GM23338 (cell line): ENCODE measurements at regions not wholly inside any gene's neighbourhood (a gene's known extent, or its start where the extent isn't known, plus 50 kb on each side); places are given as distances from the start of the nearest gene placed in this dataset.

ENCODE experiments used
- ATAC-seq: fragments of 200-7000 bp; cut with Tn5 transposase; 3 replicates; pipeline ENCODE4 v1.9.1; 2020
- DNase-seq: peaks from one replicate; pipeline ENCODE4 v3.0.0-alpha.2; 2015; ENCODE audit warnings: low spot score
- H2AFZ ChIP-seq: fragments of 200-600 bp; sonication (generic); 2 replicates; pipeline ENCODE4 v1.8.0; 2016; ENCODE audit warnings: antibody characterized with exemption, mild to moderate bottlenecking, moderate library complexity
- H3F3A ChIP-seq: fragments of 200-600 bp; sonication (generic); replicated peaks from 2 replicates; pipeline ENCODE4 v1.8.0; 2017; ENCODE audit warnings: antibody characterized with exemption, mixed run types, low read depth
- H3K27ac ChIP-seq: fragments of 200-600 bp; sonication (generic); 2 replicates; pipeline ENCODE4 v1.6.1; 2016; ENCODE audit warnings: low read depth
- H3K27me3 ChIP-seq: fragments of 200-600 bp; sonication (generic); 2 replicates; pipeline ENCODE4 v1.8.0; 2016; ENCODE audit warnings: mild to moderate bottlenecking, mixed run types, moderate library complexity; ENCODE audit not compliant: insufficient read depth
- H3K36me3 ChIP-seq: fragments of 200-600 bp; sonication (generic); 2 replicates; pipeline ENCODE4 v1.8.0; 2016; ENCODE audit warnings: mild to moderate bottlenecking; ENCODE audit not compliant: insufficient read depth
- H3K4me1 ChIP-seq: fragments of 200-600 bp; sonication (generic); 2 replicates; pipeline ENCODE4 v1.8.0; 2016; ENCODE audit warnings: mild to moderate bottlenecking, moderate library complexity; ENCODE audit not compliant: insufficient read depth
- H3K4me2 ChIP-seq: fragments of 200-600 bp; sonication (generic); 2 replicates; pipeline ENCODE4 v1.7.1; 2017; ENCODE audit warnings: mixed run types
- H3K4me3 ChIP-seq: fragments of 200-600 bp; sonication (generic); 2 replicates; pipeline ENCODE4 v1.6.1; 2016; ENCODE audit warnings: mixed run types
- H3K79me2 ChIP-seq: fragments of 200-600 bp; sonication (generic); replicated peaks from 2 replicates; pipeline ENCODE4 v1.8.0; 2017; ENCODE audit warnings: mild to moderate bottlenecking; ENCODE audit not compliant: insufficient read depth
- H3K9me2 ChIP-seq: fragments of 200-600 bp; sonication (generic); 2 replicates; pipeline ENCODE4 v1.8.0; 2017; ENCODE audit not compliant: insufficient read depth
- H4K20me1 ChIP-seq: fragments of 200-600 bp; sonication (generic); replicated peaks from 2 replicates; pipeline ENCODE4 v1.8.0; 2017; ENCODE audit warnings: mild to moderate bottlenecking; ENCODE audit not compliant: insufficient read depth
- H3K27ac Mint-ChIP-seq: 2 replicates; pipeline ENCODE4 v1.8.0; 2020; ENCODE audit warnings: inconsistent platforms, mild to moderate bottlenecking, moderate library complexity, mixed read lengths
- H3K27me3 Mint-ChIP-seq: 3 replicates; pipeline ENCODE4 v1.8.0; 2022; ENCODE audit warnings: low read depth, mild to moderate bottlenecking, moderate library complexity, mixed read lengths, inconsistent platforms; ENCODE audit not compliant: insufficient read depth, poor library complexity
- H3K36me3 Mint-ChIP-seq: 3 replicates; pipeline ENCODE4 v1.8.0; 2021; ENCODE audit warnings: low read depth, mild to moderate bottlenecking, inconsistent platforms, moderate library complexity, mixed read lengths
- H3K4me1 Mint-ChIP-seq: 3 replicates; pipeline ENCODE4 v1.8.0; 2020; ENCODE audit warnings: mild to moderate bottlenecking, inconsistent platforms, mixed read lengths
- H3K4me3 Mint-ChIP-seq: 3 replicates; pipeline ENCODE4 v1.8.0; 2021; ENCODE audit warnings: moderate library complexity, mild to moderate bottlenecking, inconsistent platforms, mixed read lengths
- H3K9me3 Mint-ChIP-seq: 3 replicates; pipeline ENCODE4 v1.8.0; 2020; ENCODE audit warnings: moderate library complexity, mild to moderate bottlenecking, inconsistent platforms, mixed read lengths
- CREB1 ChIP-seq: fragments of 250-450 bp; sonication (Bioruptor Pico); IDR thresholded peaks from 2 replicates; pipeline ENCODE4 v1.5.0; 2020; ENCODE audit warnings: low read depth, mild to moderate bottlenecking, moderate library complexity
- EZH2 ChIP-seq: fragments of 200-600 bp; sonication (generic); IDR thresholded peaks from one replicate; pipeline ENCODE4 v1.8.0; 2017; ENCODE audit warnings: antibody characterized with exemption, mild to moderate bottlenecking, low read depth; ENCODE audit not compliant: unreplicated experiment
- JUNB ChIP-seq: IDR thresholded peaks from one replicate; pipeline ENCODE4 v1.6.1; 2016; ENCODE audit warnings: antibody characterized with exemption; ENCODE audit not compliant: unreplicated experiment
- POLR2AphosphoS5 ChIP-seq: IDR thresholded peaks from 2 replicates; pipeline ENCODE4 v1.6.1; 2016; ENCODE audit warnings: antibody characterized with exemption, low read depth
- STAT1 ChIP-seq: IDR thresholded peaks from one replicate; pipeline ENCODE4 v1.6.1; 2016; ENCODE audit warnings: antibody characterized with exemption; ENCODE audit not compliant: unreplicated experiment
- ZNF331 ChIP-seq: fragments of 250-450 bp; sonication (Bioruptor Pico); IDR thresholded peaks from 2 replicates; pipeline ENCODE4 v1.5.0; 2020; ENCODE audit warnings: low read depth, mild to moderate bottlenecking, moderate library complexity
- TF ChIP-seq, protein P1 (sequence below): IDR thresholded peaks from 2 replicates; pipeline ENCODE4 v1.6.1; 2016; ENCODE audit warnings: antibody characterized with exemption
- TF ChIP-seq, protein P2 (sequence below), 2 experiments: fragments of 200-600 bp in 1 of 2; sonication (generic) in 1 of 2; conservative IDR thresholded peaks; 2 replicates each; pipeline versions ENCODE4 v1.5.1 to v1.6.1; 2016 to 2017; ENCODE audit warnings: antibody characterized with exemption in 2 of 2, low read depth in 2 of 2, mild to moderate bottlenecking in 2 of 2, moderate library complexity in 1 of 2
- TF ChIP-seq, protein P3 (sequence below): IDR thresholded peaks from one replicate; pipeline ENCODE4 v1.6.1; 2018; ENCODE audit warnings: antibody characterized with exemption; ENCODE audit not compliant: unreplicated experiment

DNA sequence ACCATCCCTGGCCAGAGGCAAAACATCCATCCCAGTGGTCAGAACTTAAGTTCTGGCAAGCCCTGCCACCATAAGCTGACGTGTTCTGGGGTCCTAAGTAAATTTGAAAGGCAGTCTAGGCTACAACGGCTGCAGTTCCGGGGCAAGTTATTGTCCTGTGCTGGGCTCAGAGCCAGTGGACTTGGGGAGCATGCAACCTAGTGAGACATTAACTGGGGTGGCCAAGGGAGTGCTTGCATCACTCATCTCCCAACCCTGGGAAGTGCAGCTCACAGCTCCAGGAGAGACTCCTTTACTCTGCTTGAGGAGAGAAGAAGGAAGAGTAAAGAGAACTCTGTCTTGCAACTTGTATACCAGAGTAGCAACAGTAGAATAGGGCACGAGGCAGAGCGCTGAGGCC lies 425.4 kb upstream of the PITX2 start:
- Histone ChIP-seq H3F3A (no peaks in the 10 kb centered on the region), H3K9me2 (peaks cover 4% of the 10 kb centered on the region; the same call in 1 of the 2 replicates), H3K4me1 (no peaks in the 10 kb centered on the region; the same call in 1 of the 2 replicates), H3K27ac (no peak overlapping the region), H3K79me2 (no peaks in the 10 kb centered on the region), H3K4me3 (no peak overlapping the region), H3K4me2 (no peak overlapping the region), H4K20me1 (no peaks in the 10 kb centered on the region), H3K27me3 (no peaks in the 10 kb centered on the region), H3K36me3 (no peaks in the 10 kb centered on the region), H2AFZ (0 out of 2 replicates have a peak overlapping the region, but pooled peaks have one; percentile 56)
- Mint-ChIP-seq H3K27ac (no peak overlapping the region), H3K9me3 (peaks cover 19% of the 10 kb centered on the region), H3K4me3 (no peak overlapping the region), H3K36me3 (peaks cover 11% of the 10 kb centered on the region; the same call in 2 of the 3 replicates), H3K4me1 (peaks cover 1% of the 10 kb centered on the region; the same call in 2 of the 3 replicates), H3K27me3 (no peaks in the 10 kb centered on the region)
- TF ChIP-seq, protein P1, sequence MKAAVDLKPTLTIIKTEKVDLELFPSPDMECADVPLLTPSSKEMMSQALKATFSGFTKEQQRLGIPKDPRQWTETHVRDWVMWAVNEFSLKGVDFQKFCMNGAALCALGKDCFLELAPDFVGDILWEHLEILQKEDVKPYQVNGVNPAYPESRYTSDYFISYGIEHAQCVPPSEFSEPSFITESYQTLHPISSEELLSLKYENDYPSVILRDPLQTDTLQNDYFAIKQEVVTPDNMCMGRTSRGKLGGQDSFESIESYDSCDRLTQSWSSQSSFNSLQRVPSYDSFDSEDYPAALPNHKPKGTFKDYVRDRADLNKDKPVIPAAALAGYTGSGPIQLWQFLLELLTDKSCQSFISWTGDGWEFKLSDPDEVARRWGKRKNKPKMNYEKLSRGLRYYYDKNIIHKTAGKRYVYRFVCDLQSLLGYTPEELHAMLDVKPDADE, result no peak
- TF ChIP-seq, protein P2, sequence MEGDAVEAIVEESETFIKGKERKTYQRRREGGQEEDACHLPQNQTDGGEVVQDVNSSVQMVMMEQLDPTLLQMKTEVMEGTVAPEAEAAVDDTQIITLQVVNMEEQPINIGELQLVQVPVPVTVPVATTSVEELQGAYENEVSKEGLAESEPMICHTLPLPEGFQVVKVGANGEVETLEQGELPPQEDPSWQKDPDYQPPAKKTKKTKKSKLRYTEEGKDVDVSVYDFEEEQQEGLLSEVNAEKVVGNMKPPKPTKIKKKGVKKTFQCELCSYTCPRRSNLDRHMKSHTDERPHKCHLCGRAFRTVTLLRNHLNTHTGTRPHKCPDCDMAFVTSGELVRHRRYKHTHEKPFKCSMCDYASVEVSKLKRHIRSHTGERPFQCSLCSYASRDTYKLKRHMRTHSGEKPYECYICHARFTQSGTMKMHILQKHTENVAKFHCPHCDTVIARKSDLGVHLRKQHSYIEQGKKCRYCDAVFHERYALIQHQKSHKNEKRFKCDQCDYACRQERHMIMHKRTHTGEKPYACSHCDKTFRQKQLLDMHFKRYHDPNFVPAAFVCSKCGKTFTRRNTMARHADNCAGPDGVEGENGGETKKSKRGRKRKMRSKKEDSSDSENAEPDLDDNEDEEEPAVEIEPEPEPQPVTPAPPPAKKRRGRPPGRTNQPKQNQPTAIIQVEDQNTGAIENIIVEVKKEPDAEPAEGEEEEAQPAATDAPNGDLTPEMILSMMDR (conservative IDR thresholded peaks at IDR 0.05; ENCODE audit: low read depth in 2 of 2), result no peak
- TF ChIP-seq POLR2AphosphoS5 (no peak), JUNB (no peak), EZH2 (no peak), STAT1 (no peak), CREB1 (no peak), ZNF331 (no peak)
- TF ChIP-seq, protein P3, sequence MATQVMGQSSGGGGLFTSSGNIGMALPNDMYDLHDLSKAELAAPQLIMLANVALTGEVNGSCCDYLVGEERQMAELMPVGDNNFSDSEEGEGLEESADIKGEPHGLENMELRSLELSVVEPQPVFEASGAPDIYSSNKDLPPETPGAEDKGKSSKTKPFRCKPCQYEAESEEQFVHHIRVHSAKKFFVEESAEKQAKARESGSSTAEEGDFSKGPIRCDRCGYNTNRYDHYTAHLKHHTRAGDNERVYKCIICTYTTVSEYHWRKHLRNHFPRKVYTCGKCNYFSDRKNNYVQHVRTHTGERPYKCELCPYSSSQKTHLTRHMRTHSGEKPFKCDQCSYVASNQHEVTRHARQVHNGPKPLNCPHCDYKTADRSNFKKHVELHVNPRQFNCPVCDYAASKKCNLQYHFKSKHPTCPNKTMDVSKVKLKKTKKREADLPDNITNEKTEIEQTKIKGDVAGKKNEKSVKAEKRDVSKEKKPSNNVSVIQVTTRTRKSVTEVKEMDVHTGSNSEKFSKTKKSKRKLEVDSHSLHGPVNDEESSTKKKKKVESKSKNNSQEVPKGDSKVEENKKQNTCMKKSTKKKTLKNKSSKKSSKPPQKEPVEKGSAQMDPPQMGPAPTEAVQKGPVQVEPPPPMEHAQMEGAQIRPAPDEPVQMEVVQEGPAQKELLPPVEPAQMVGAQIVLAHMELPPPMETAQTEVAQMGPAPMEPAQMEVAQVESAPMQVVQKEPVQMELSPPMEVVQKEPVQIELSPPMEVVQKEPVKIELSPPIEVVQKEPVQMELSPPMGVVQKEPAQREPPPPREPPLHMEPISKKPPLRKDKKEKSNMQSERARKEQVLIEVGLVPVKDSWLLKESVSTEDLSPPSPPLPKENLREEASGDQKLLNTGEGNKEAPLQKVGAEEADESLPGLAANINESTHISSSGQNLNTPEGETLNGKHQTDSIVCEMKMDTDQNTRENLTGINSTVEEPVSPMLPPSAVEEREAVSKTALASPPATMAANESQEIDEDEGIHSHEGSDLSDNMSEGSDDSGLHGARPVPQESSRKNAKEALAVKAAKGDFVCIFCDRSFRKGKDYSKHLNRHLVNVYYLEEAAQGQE, result no peak
- no peak for ATAC-seq
- DNase-seq, result no peak
